Activated B cell treated with CpG ODN at 0.5 μM for 24 hours (primary cell): ENCODE measurements at regions not wholly inside any gene's neighbourhood (a gene's known extent, or its start where the extent isn't known, plus 50 kb on each side); places are given as distances from the start of the nearest gene placed in this dataset.

ENCODE experiments used
- ATAC-seq: fragments of 200-7000 bp; cut with Tn5 transposase; one replicate; pipeline ENCODE4 v1.10.0; 2021; ENCODE audit warnings: low read depth, mild to moderate bottlenecking, moderate library complexity
- CTCF ChIA-PET: fragments of 350-600 bp; sonication (Branson Sonifier 250); formaldehyde crosslinking; loops from one replicate; lab custom pipeline; 2021; ENCODE audit warnings: antibody characterized with exemption; lab: Charles Lee
- POLR2A ChIA-PET: fragments of 350-600 bp; sonication (Branson Sonifier 250); formaldehyde crosslinking; loops from one replicate; lab custom pipeline; 2021; ENCODE audit warnings: antibody characterized with exemption; lab: Charles Lee
- DNase-seq: peaks from one replicate; pipeline ENCODE4 v3.0.0; 2022
- H3K27ac Mint-ChIP-seq: one replicate; pipeline ENCODE4 v1.8.0; 2020; ENCODE audit warnings: mixed read lengths
- H3K27me3 Mint-ChIP-seq: one replicate; pipeline ENCODE4 v1.8.0; 2021; ENCODE audit warnings: mixed read lengths
- H3K36me3 Mint-ChIP-seq: one replicate; pipeline ENCODE4 v1.8.0; 2021; ENCODE audit warnings: low read depth, mixed read lengths
- H3K4me1 Mint-ChIP-seq: one replicate; pipeline ENCODE4 v1.8.0; 2021; ENCODE audit warnings: mixed read lengths
- H3K4me3 Mint-ChIP-seq: one replicate; pipeline ENCODE4 v1.8.0; 2020; ENCODE audit warnings: mild to moderate bottlenecking, mixed read lengths
- H3K9me3 Mint-ChIP-seq: one replicate; pipeline ENCODE4 v1.8.0; 2020; ENCODE audit warnings: mixed read lengths
- intact Hi-C: fragments of 100-400 bp; cut with micrococcal nuclease; formaldehyde crosslinking; loops from one replicate; pipeline ENCODE4 v1.15.1; 2024
- TF ChIP-seq, protein P1 (sequence below): fragments of 200-600 bp; IDR thresholded peaks from one replicate; pipeline ENCODE4 v1.8.0; 2022; ENCODE audit warnings: antibody characterized with exemption, mild to moderate bottlenecking

DNA sequence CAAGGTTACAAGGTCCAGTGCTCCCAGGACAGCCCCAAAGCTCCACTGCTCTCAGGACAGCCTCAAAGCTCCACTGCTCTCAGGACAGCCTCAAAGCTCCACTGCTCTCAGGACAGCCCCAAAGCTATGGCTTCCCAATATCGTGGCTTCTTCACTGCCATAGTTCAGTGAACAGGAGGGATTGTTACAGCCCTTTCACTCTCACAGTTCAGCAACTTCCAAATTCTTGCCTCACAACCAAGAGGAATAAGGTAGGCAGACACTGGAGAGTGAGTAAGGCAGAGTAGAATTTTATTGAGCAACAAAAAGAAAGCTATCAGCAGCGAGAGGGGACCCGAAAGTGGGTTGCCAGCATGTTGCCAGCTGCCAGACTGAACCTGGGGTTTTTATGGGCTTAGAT is 277.6 kb downstream of the CDH10 start:
- H3K27me3 Mint-ChIP-seq = no peaks in the 10 kb centered on the region
- H3K36me3 Mint-ChIP-seq = no peaks in the 10 kb centered on the region
- TF ChIP-seq, protein P1, sequence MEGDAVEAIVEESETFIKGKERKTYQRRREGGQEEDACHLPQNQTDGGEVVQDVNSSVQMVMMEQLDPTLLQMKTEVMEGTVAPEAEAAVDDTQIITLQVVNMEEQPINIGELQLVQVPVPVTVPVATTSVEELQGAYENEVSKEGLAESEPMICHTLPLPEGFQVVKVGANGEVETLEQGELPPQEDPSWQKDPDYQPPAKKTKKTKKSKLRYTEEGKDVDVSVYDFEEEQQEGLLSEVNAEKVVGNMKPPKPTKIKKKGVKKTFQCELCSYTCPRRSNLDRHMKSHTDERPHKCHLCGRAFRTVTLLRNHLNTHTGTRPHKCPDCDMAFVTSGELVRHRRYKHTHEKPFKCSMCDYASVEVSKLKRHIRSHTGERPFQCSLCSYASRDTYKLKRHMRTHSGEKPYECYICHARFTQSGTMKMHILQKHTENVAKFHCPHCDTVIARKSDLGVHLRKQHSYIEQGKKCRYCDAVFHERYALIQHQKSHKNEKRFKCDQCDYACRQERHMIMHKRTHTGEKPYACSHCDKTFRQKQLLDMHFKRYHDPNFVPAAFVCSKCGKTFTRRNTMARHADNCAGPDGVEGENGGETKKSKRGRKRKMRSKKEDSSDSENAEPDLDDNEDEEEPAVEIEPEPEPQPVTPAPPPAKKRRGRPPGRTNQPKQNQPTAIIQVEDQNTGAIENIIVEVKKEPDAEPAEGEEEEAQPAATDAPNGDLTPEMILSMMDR = no peak
- DNase-seq = no peak
- POLR2A ChIA-PET = no interaction called here
- no peaks in the 10 kb centered on the region for H3K4me1 Mint-ChIP-seq
- intact Hi-C loops = no loop called here
- no peak overlapping the region for H3K4me3 Mint-ChIP-seq
- H3K9me3 Mint-ChIP-seq = peaks cover under 1% of the 10 kb centered on the region
- CTCF ChIA-PET = no interaction called here
- no peak overlapping the region for H3K27ac Mint-ChIP-seq
- no peak for ATAC-seq

DNA sequence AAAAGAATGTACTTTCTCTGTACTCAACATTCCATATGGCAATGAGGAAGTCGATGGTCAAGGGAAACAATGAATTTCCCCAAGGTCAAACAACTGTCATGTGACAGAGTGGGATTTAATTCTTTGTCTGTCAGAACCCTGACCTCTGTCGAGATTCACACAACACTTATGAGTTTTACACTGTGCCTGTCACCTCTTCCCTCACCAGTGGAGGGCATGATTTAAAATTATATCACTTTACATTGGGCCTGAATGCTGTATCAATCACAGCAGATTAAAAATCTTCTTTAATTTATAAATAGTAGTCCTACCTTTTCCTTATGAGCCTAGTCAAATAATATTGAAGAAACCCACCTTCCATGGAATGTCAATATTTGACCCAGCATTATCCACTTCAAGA is 276.7 kb downstream of the CDH10 start:
- H3K9me3 Mint-ChIP-seq = no peaks in the 10 kb centered on the region
- DNase-seq (no peak), ATAC-seq (no peak)
- no peaks in the 10 kb centered on the region for H3K4me1 Mint-ChIP-seq
- no peaks in the 10 kb centered on the region for H3K36me3 Mint-ChIP-seq
- no peak overlapping the region for H3K4me3 Mint-ChIP-seq
- TF ChIP-seq, protein P1 = no peak
- H3K27me3 Mint-ChIP-seq = no peaks in the 10 kb centered on the region
- ChIA-PET POLR2A (no interaction called here), CTCF (no interaction called here)
- intact Hi-C loops = no loop called here
- no peak overlapping the region for H3K27ac Mint-ChIP-seq

GRCh38 chr5:24376210-24376609 is 268.6 kb downstream of the CDH10 start:
- ATAC-seq = no peak
- TF ChIP-seq, protein P1 = no peak
- intact Hi-C loops = no loop called here
- ChIA-PET CTCF (no interaction called here), POLR2A (no interaction called here)
- H3K4me3 Mint-ChIP-seq = no peak overlapping the region
- H3K9me3 Mint-ChIP-seq = peaks cover 2% of the 10 kb centered on the region
- no peak overlapping the region for H3K27ac Mint-ChIP-seq
- DNase-seq = no peak
- no peaks in the 10 kb centered on the region for H3K36me3 Mint-ChIP-seq
- no peaks in the 10 kb centered on the region for H3K27me3 Mint-ChIP-seq
- no peaks in the 10 kb centered on the region for H3K4me1 Mint-ChIP-seq

GRCh38 chr5:24376616-24377015 is 268.2 kb downstream of the CDH10 start:
- TF ChIP-seq, protein P1 = no peak
- Mint-ChIP-seq H3K9me3 (peaks cover 2% of the 10 kb centered on the region), H3K27me3 (no peaks in the 10 kb centered on the region), H3K36me3 (no peaks in the 10 kb centered on the region), H3K4me1 (no peaks in the 10 kb centered on the region), H3K4me3 (no peak overlapping the region), H3K27ac (no peak overlapping the region)
- intact Hi-C loops = no loop called here
- ATAC-seq (no peak), DNase-seq (no peak)
- ChIA-PET CTCF (no interaction called here), POLR2A (no interaction called here)

- H3K27me3 Mint-ChIP-seq = no peaks in the 10 kb centered on the region
- DNase-seq (no peak), ATAC-seq (no peak)
- H3K4me3 Mint-ChIP-seq = no peak overlapping the region
- POLR2A ChIA-PET = no interaction called here
- TF ChIP-seq, protein P1 = no peak
- peaks cover 2% of the 10 kb centered on the region for H3K9me3 Mint-ChIP-seq
- H3K4me1 Mint-ChIP-seq = no peaks in the 10 kb centered on the region
- no peak overlapping the region for H3K27ac Mint-ChIP-seq
- CTCF ChIA-PET = interaction anchor here (0.5 kb wide), 1 partner anchor 12 kb away, joined by 4 read pairs; no protein-coding TSS in a partner anchor
- intact Hi-C loops = no loop called here
- no peaks in the 10 kb centered on the region for H3K36me3 Mint-ChIP-seq
Measured at GRCh38 chr5:24381861-24382489, 262.8 kb downstream of the CDH10 start.
